ENCODE measurements at regions not wholly inside any gene's neighbourhood (a gene's known extent, or its start where the extent isn't known, plus 50 kb on each side); places are given as distances from the start of the nearest gene placed in this dataset.

GRCh38 chr10:23886355-23886754 lies 322.6 kb upstream of the KIAA1217 start:
- TF ChIP-seq FOXK2 (IDR thresholded peaks at IDR 0.05) (no peak), E2F8 (IDR thresholded peaks at IDR 0.05; ENCODE audit: low read depth, partially characterized antibody) (no peak)

Data from GM12878 (cell line).